ENCODE measurements at regions not wholly inside any gene's neighbourhood (a gene's known extent, or its start where the extent isn't known, plus 50 kb on each side); places are given as distances from the start of the nearest gene placed in this dataset.

- H3K4me3 ChIP-seq = no peak overlapping the region
- no peaks in the 10 kb centered on the region for H3K36me3 ChIP-seq
- no peaks in the 10 kb centered on the region for H3K4me1 ChIP-seq
- 44 to 85% methylated on average over 1 of the region's 1 CpG for WGBS, 2 donors
- no peak overlapping the region for H3K27ac ChIP-seq
- H3K9me3 ChIP-seq = peaks cover 11 to 21% (median 14%) of the 10 kb centered on the region in 4 donors
- no peak for DNase-seq
- no peaks in the 10 kb centered on the region for H3K27me3 ChIP-seq
- TF ChIP-seq EP300 (IDR thresholded peaks at IDR 0.05) (no peak), CTCF (IDR thresholded peaks at IDR 0.05) (no peak), POLR2A (IDR thresholded peaks at IDR 0.05) (no peak), POLR2AphosphoS5 (IDR thresholded peaks at IDR 0.05) (no peak)
- ATAC-seq (ENCODE audit: low FRiP score in 2 of 2) = no peak
These were observed 52.7 kb upstream of the CRHR1 start for GRCh38 chr17:45731459-45731858.

- Histone ChIP-seq H3K4me1 (no peaks in the 10 kb centered on the region), H3K27me3 (no peaks in the 10 kb centered on the region), H3K9me3 (peaks cover 11 to 21% (median 14%) of the 10 kb centered on the region in 4 donors), H3K27ac (no peak overlapping the region), H3K36me3 (no peaks in the 10 kb centered on the region), H3K4me3 (no peak overlapping the region)
- no peak for ATAC-seq (ENCODE audit: low FRiP score in 2 of 2)
- no peak for TF ChIP-seq EP300 (IDR thresholded peaks at IDR 0.05)
- TF ChIP-seq POLR2A (IDR thresholded peaks at IDR 0.05) = no peak
- no peak for TF ChIP-seq POLR2AphosphoS5 (IDR thresholded peaks at IDR 0.05)
- 65 to 77% methylated on average over 4 to 5 of the region's 6 CpGs for WGBS, 2 donors
- no peak for DNase-seq
These were observed 51.1 kb upstream of the CRHR1 start for GRCh38 chr17:45732926-45733505.

GRCh38 chr17:45733781-45734180 lies 50.3 kb upstream of the CRHR1 start:
- Histone ChIP-seq H3K27ac (no peak overlapping the region), H3K4me3 (no peak overlapping the region), H3K36me3 (no peaks in the 10 kb centered on the region), H3K9me3 (peaks cover 11 to 21% (median 14%) of the 10 kb centered on the region in 4 donors), H3K27me3 (no peaks in the 10 kb centered on the region), H3K4me1 (no peaks in the 10 kb centered on the region)
- DNase-seq = no peak
- WGBS, 2 donors = 33 to 44% methylated on average over 2 of the region's 2 CpGs
- TF ChIP-seq CTCF (IDR thresholded peaks at IDR 0.05) (no peak), EP300 (IDR thresholded peaks at IDR 0.05) (no peak), POLR2A (IDR thresholded peaks at IDR 0.05) (no peak), POLR2AphosphoS5 (IDR thresholded peaks at IDR 0.05) (no peak)
- ATAC-seq (ENCODE audit: low FRiP score in 2 of 2) = no peak

All from upper lobe of left lung (tissue), 6 donors.